ENCODE measurements at regions not wholly inside any gene's neighbourhood (a gene's known extent, or its start where the extent isn't known, plus 50 kb on each side); places are given as distances from the start of the nearest gene placed in this dataset.

DNA sequence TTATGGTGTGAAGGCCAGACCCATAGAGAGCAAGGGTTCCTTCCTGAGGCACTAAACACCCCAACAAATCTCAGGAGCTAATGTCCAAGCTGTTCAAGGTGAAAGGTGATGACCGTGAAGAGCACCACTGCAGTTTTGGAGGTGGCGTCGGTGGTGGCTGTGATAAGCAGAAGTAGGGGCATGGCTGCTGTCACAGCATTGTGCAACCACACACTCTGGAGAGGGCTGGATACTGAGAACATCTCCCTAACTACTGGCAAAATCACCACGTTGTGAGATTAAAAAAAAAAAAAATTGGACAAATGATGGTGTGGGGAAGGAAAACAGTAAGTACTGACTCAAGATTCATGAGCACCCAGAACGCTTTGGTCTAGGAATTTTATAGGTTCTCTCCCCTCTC lies 156.5 kb downstream of the PJA2 start (continued):
- TF ChIP-seq, protein P1, sequence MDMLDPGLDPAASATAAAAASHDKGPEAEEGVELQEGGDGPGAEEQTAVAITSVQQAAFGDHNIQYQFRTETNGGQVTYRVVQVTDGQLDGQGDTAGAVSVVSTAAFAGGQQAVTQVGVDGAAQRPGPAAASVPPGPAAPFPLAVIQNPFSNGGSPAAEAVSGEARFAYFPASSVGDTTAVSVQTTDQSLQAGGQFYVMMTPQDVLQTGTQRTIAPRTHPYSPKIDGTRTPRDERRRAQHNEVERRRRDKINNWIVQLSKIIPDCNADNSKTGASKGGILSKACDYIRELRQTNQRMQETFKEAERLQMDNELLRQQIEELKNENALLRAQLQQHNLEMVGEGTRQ (IDR thresholded peaks at IDR 0.05; ENCODE audit: low read length): no peak
